Choroid plexus epithelial cell (primary cell): ENCODE measurements at regions not wholly inside any gene's neighbourhood (a gene's known extent, or its start where the extent isn't known, plus 50 kb on each side); places are given as distances from the start of the nearest gene placed in this dataset.

Experiments
- DNase-seq: peaks from one replicate; pipeline ENCODE4 v3.0.0-alpha.2; 2010; ENCODE audit warnings: low read depth
- H3K4me3 ChIP-seq: 2 replicates; pipeline ENCODE4 v1.5.1; 2011; ENCODE audit warnings: low read depth, mild to moderate bottlenecking, control low read depth, low read length, moderate library complexity
- CTCF ChIP-seq: conservative IDR thresholded peaks from 2 replicates; pipeline ENCODE4 v1.5.1; 2011; ENCODE audit warnings: low read depth, mild to moderate bottlenecking, control low read depth, inconsistent platforms, low read length, moderate library complexity

GRCh38 chr4:177770776-177771175 is 328.5 kb upstream of the AGA start:
- no peak for TF ChIP-seq CTCF
- no peak for DNase-seq
- H3K4me3 ChIP-seq: no peak overlapping the region

GRCh38 chr4:177771645-177772044 is 329.4 kb upstream of the AGA start:
- no peak for DNase-seq
- no peak overlapping the region for H3K4me3 ChIP-seq
- TF ChIP-seq CTCF: no peak

- no peak for DNase-seq
- H3K4me3 ChIP-seq: no peak overlapping the region
- TF ChIP-seq CTCF: no peak
These were observed 336.4 kb upstream of the AGA start for GRCh38 chr4:177778623-177779022.

GRCh38 chr4:177785000-177785399 is 342.8 kb upstream of the AGA start:
- H3K4me3 ChIP-seq: no peak overlapping the region
- no peak for DNase-seq
- no peak for TF ChIP-seq CTCF

GRCh38 chr4:177789610-177790009 is 347.4 kb upstream of the AGA start:
- no peak for DNase-seq
- no peak for TF ChIP-seq CTCF
- H3K4me3 ChIP-seq: no peak overlapping the region

- TF ChIP-seq CTCF: no peak
- DNase-seq: no peak
- no peak overlapping the region for H3K4me3 ChIP-seq
These were observed 349.0 kb upstream of the AGA start for GRCh38 chr4:177791188-177791587.

GRCh38 chr4:177796841-177797240 is 354.6 kb upstream of the AGA start:
- TF ChIP-seq CTCF: no peak
- H3K4me3 ChIP-seq: no peak overlapping the region
- no peak for DNase-seq
